Panc1 (cell line): ENCODE measurements at regions not wholly inside any gene's neighbourhood (a gene's known extent, or its start where the extent isn't known, plus 50 kb on each side); places are given as distances from the start of the nearest gene placed in this dataset.

ENCODE experiments used
- ATAC-seq: fragments of 200-7000 bp; cut with Tn5 transposase; 2 replicates; pipeline ENCODE4 v1.9.1; 2020; ENCODE audit warnings: mild to moderate bottlenecking, moderate library complexity
- BruUV-seq: library from RNA; stranded (reverse); fragments of 400-500 nt; replicated peaks from 2 replicates; lab custom pipeline; 2021; lab: Mats Ljungman, UMichigan
- CTCF ChIA-PET: fragments of 300-600 bp; sonication (Branson Sonifier 250); formaldehyde crosslinking; loops from one replicate; lab custom pipeline; 2022; ENCODE audit warnings: antibody characterized with exemption; lab: Charles Lee
- POLR2A ChIA-PET: fragments of 300-600 bp; sonication (Branson Sonifier 250); formaldehyde crosslinking; loops from one replicate; lab custom pipeline; 2022; ENCODE audit warnings: antibody characterized with exemption; lab: Charles Lee
- DNase-seq: peaks from one replicate; pipeline ENCODE4 v3.0.0-alpha.2; 2010; ENCODE audit warnings: low read depth, low spot score
- H3K27ac ChIP-seq: 2 replicates; pipeline ENCODE4 v1.5.1; 2011; ENCODE audit warnings: mild to moderate bottlenecking, low read length, inconsistent platforms
- H3K27me3 ChIP-seq: fragments of 200-500 bp; sonication (Bioruptor generic); 2 replicates; pipeline ENCODE4 v1.6.0; 2014; ENCODE audit warnings: low read length, inconsistent platforms; ENCODE audit not compliant: control insufficient read depth, insufficient read depth
- H3K36me3 ChIP-seq: fragments of 200-500 bp; sonication (Bioruptor generic); 2 replicates; pipeline ENCODE4 v1.5.1; 2014; ENCODE audit warnings: inconsistent platforms, mild to moderate bottlenecking, low read length, moderate library complexity; ENCODE audit not compliant: control insufficient read depth, insufficient read depth
- H3K4me1 ChIP-seq: 2 replicates; pipeline ENCODE4 v1.5.1; 2011; ENCODE audit warnings: inconsistent platforms, mild to moderate bottlenecking, low read length, moderate library complexity; ENCODE audit not compliant: control insufficient read depth, insufficient read depth
- H3K4me3 ChIP-seq, 2 experiments: 2 replicates each; pipeline ENCODE4 v1.5.1; 2011 to 2012; ENCODE audit warnings: low read depth in 2 of 2, low read length in 2 of 2, mild to moderate bottlenecking in 2 of 2, inconsistent platforms in 1 of 2, moderate library complexity in 1 of 2
- H3K9me3 ChIP-seq: fragments of 200-500 bp; sonication (Bioruptor generic); 2 replicates; pipeline ENCODE4 v1.5.1; 2014; ENCODE audit warnings: low read depth, mild to moderate bottlenecking, inconsistent platforms, low read length, moderate library complexity; ENCODE audit not compliant: control insufficient read depth, insufficient read depth
- POLR2AphosphoS5 ChIP-seq: IDR thresholded peaks from 2 replicates; pipeline ENCODE4 v1.6.1; 2012; ENCODE audit warnings: mild to moderate bottlenecking, low read depth, low read length, moderate library complexity
- SIN3A ChIP-seq: IDR thresholded peaks from 2 replicates; pipeline ENCODE4 v1.6.1; 2012; ENCODE audit warnings: low read depth, mild to moderate bottlenecking, low read length, moderate library complexity, borderline replicate concordance; ENCODE audit not compliant: insufficient read depth
- TCF7L2 ChIP-seq: IDR thresholded peaks from 2 replicates; pipeline ENCODE4 v1.6.1; 2011; ENCODE audit warnings: mild to moderate bottlenecking, low read depth, low read length, inconsistent platforms
- in situ Hi-C: cut with HindIII; loops from 2 replicates; pipeline ENCODE4 v1.10.0; 2016; ENCODE audit warnings: low sequenced_read_pairs, low pct_unique_long_range_greater_than_20kb
- intact Hi-C: fragments of 100-400 bp; cut with micrococcal nuclease; formaldehyde crosslinking; loops from one replicate; pipeline ENCODE4 v1.10.0; 2022; ENCODE audit not compliant: unreplicated experiment
- TF ChIP-seq, protein P1 (sequence below): fragments of 450-650 bp; IDR thresholded peaks from 2 replicates; pipeline ENCODE4 v1.5.1; 2017; ENCODE audit warnings: mild to moderate bottlenecking
- TF ChIP-seq, protein P2 (sequence below), 2 experiments: IDR thresholded peaks; 2 replicates each; pipeline ENCODE4 v1.6.1; 2011 to 2012; ENCODE audit warnings: low read depth in 2 of 2, control low read depth in 1 of 2, low read length in 1 of 2, mild to moderate bottlenecking in 1 of 2, moderate library complexity in 1 of 2; ENCODE audit not compliant: insufficient read depth in 1 of 2

DNA sequence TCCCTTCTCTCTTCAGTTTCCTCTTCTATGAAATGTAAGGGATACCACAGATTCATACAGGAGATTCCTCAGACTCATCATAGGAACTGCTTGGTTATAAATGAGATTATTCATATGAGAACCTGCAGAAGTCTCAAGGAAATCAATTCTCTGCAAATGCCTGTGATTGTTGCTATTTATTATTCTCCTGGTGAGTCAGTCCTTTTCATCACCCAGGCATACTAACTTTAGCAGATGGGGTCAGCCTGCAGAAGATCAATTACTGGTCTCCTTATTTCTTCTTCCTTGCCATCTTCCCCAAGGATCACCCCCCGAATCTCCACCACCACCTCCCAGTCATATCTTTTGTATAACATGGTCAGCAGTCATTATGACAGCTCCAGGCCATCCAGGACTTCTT lies 53.8 kb upstream of the DCP1A start:
- DNase-seq, result no peak
- no peaks in the 10 kb centered on the region for H3K36me3 ChIP-seq
- intact Hi-C loops (no loop called here), in situ Hi-C loops (no loop called here)
- no peaks in the 10 kb centered on the region for H3K4me1 ChIP-seq
- no peaks in the 10 kb centered on the region for H3K27me3 ChIP-seq
- ATAC-seq, result no peak
- CTCF ChIA-PET, result no interaction called here
- H3K9me3 ChIP-seq, result no peaks in the 10 kb centered on the region
- POLR2A ChIA-PET, result no interaction called here
- TF ChIP-seq, protein P1, sequence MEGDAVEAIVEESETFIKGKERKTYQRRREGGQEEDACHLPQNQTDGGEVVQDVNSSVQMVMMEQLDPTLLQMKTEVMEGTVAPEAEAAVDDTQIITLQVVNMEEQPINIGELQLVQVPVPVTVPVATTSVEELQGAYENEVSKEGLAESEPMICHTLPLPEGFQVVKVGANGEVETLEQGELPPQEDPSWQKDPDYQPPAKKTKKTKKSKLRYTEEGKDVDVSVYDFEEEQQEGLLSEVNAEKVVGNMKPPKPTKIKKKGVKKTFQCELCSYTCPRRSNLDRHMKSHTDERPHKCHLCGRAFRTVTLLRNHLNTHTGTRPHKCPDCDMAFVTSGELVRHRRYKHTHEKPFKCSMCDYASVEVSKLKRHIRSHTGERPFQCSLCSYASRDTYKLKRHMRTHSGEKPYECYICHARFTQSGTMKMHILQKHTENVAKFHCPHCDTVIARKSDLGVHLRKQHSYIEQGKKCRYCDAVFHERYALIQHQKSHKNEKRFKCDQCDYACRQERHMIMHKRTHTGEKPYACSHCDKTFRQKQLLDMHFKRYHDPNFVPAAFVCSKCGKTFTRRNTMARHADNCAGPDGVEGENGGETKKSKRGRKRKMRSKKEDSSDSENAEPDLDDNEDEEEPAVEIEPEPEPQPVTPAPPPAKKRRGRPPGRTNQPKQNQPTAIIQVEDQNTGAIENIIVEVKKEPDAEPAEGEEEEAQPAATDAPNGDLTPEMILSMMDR, result no peak
- TF ChIP-seq TCF7L2 (no peak), POLR2AphosphoS5 (no peak), SIN3A (no peak)
- TF ChIP-seq, protein P2, sequence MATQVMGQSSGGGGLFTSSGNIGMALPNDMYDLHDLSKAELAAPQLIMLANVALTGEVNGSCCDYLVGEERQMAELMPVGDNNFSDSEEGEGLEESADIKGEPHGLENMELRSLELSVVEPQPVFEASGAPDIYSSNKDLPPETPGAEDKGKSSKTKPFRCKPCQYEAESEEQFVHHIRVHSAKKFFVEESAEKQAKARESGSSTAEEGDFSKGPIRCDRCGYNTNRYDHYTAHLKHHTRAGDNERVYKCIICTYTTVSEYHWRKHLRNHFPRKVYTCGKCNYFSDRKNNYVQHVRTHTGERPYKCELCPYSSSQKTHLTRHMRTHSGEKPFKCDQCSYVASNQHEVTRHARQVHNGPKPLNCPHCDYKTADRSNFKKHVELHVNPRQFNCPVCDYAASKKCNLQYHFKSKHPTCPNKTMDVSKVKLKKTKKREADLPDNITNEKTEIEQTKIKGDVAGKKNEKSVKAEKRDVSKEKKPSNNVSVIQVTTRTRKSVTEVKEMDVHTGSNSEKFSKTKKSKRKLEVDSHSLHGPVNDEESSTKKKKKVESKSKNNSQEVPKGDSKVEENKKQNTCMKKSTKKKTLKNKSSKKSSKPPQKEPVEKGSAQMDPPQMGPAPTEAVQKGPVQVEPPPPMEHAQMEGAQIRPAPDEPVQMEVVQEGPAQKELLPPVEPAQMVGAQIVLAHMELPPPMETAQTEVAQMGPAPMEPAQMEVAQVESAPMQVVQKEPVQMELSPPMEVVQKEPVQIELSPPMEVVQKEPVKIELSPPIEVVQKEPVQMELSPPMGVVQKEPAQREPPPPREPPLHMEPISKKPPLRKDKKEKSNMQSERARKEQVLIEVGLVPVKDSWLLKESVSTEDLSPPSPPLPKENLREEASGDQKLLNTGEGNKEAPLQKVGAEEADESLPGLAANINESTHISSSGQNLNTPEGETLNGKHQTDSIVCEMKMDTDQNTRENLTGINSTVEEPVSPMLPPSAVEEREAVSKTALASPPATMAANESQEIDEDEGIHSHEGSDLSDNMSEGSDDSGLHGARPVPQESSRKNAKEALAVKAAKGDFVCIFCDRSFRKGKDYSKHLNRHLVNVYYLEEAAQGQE (IDR thresholded peaks at IDR 0.05; ENCODE audit: insufficient read depth in 1 of 2, low read depth in 2 of 2, low read length in 1 of 2), result no peak
- no peak overlapping the region for H3K27ac ChIP-seq
- no TSS peak for BruUV-seq
- H3K4me3 ChIP-seq, result no peak overlapping the region

DNA sequence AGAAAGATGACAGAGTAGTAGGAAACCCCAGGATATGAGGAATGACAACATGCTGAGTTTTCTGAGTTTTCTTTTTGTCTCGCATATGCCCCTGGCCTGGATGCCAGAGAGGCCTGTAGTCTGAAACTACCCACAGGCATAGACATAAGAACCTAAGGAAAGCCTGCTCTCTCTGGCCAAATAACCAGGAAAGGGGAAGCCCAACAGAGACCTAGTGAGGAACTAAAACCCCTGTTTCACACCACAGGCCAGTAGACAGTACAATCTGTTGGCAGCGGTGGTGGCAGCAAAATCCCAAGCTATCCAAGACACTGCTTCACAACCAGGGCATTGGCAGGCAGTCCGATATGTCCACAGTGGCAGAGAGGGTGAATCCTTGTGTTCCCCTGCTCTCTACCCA lies 55.0 kb upstream of the DCP1A start:
- ChIA-PET CTCF (no interaction called here), POLR2A (no interaction called here)
- in situ Hi-C loops, result no loop called here
- no peak for TF ChIP-seq SIN3A
- TF ChIP-seq, protein P1, result no peak
- TF ChIP-seq, protein P2 (IDR thresholded peaks at IDR 0.05; ENCODE audit: insufficient read depth in 1 of 2, low read depth in 2 of 2, low read length in 1 of 2), result no peak
- Histone ChIP-seq H3K27ac (no peak overlapping the region), H3K9me3 (no peaks in the 10 kb centered on the region), H3K27me3 (no peaks in the 10 kb centered on the region), H3K4me3 (no peak overlapping the region), H3K4me1 (no peaks in the 10 kb centered on the region), H3K36me3 (no peaks in the 10 kb centered on the region)
- intact Hi-C loops, result no loop called here
- DNase-seq, result no peak
- no TSS peak for BruUV-seq
- ATAC-seq, result no peak
